Left ventricle myocardium inferior (tissue), 1 donor: ENCODE measurements at regions not wholly inside any gene's neighbourhood (a gene's known extent, or its start where the extent isn't known, plus 50 kb on each side); places are given as distances from the start of the nearest gene placed in this dataset.

Experiments
- DNase-seq: peaks from one replicate; pipeline ENCODE4 v3.0.0-alpha.2; 2020
- H3K27ac ChIP-seq: fragments of 200-600 bp; replicated peaks from 2 replicates; pipeline ENCODE4 v1.8.0; 2021
- H3K27me3 ChIP-seq: fragments of 200-600 bp; 2 replicates; pipeline ENCODE4 v1.8.0; 2021; ENCODE audit warnings: low read depth
- H3K36me3 ChIP-seq: fragments of 200-600 bp; 2 replicates; pipeline ENCODE4 v1.8.0; 2021
- H3K4me1 ChIP-seq: fragments of 200-600 bp; 2 replicates; pipeline ENCODE4 v1.8.0; 2021
- H3K4me3 ChIP-seq: fragments of 200-600 bp; 2 replicates; pipeline ENCODE4 v1.8.0; 2021; ENCODE audit warnings: mild to moderate bottlenecking, moderate library complexity
- H3K9me3 ChIP-seq: fragments of 200-600 bp; replicated peaks from 2 replicates; pipeline ENCODE4 v1.8.0; 2021
- CTCF ChIP-seq: fragments of 200-600 bp; IDR thresholded peaks from 2 replicates; pipeline ENCODE4 v1.8.0; 2021; ENCODE audit warnings: antibody characterized with exemption, mild to moderate bottlenecking, borderline replicate concordance
- intact Hi-C: fragments of 100-400 bp; cut with micrococcal nuclease; formaldehyde crosslinking; loops from one replicate; pipeline ENCODE4 v1.11.0; 2022
- donor health status: DM: no; HTN: yes; CAD: no; lungs with severe emphysema.

GRCh38 chr4:14149176-14150053 lies 521.9 kb upstream of the BOD1L1 start:
- Histone ChIP-seq H3K4me3 (no peak overlapping the region), H3K4me1 (no peaks in the 10 kb centered on the region), H3K36me3 (no peaks in the 10 kb centered on the region), H3K9me3 (no peaks in the 10 kb centered on the region), H3K27ac (no peak overlapping the region), H3K27me3 (no peaks in the 10 kb centered on the region)
- TF ChIP-seq CTCF = no peak
- no peak for DNase-seq
- intact Hi-C loops = no loop called here

GRCh38 chr4:14151101-14151500 lies 523.6 kb upstream of the BOD1L1 start:
- Histone ChIP-seq H3K27me3 (no peaks in the 10 kb centered on the region), H3K4me1 (peaks cover 13% of the 10 kb centered on the region), H3K4me3 (no peak overlapping the region), H3K27ac (no peak overlapping the region), H3K9me3 (no peaks in the 10 kb centered on the region), H3K36me3 (no peaks in the 10 kb centered on the region)
- intact Hi-C loops = no loop called here
- TF ChIP-seq CTCF = no peak
- DNase-seq = no peak

- no peak for TF ChIP-seq CTCF
- no peak overlapping the region for H3K4me3 ChIP-seq
- H3K4me1 ChIP-seq = peaks cover 13% of the 10 kb centered on the region
- intact Hi-C loops = no loop called here
- H3K27me3 ChIP-seq = no peaks in the 10 kb centered on the region
- no peaks in the 10 kb centered on the region for H3K9me3 ChIP-seq
- no peak overlapping the region for H3K27ac ChIP-seq
- H3K36me3 ChIP-seq = no peaks in the 10 kb centered on the region
- DNase-seq = no peak
Observed at GRCh38 chr4:14152834-14153519, 525.5 kb upstream of the BOD1L1 start.

GRCh38 chr4:14155803-14156202 lies 528.3 kb upstream of the BOD1L1 start:
- intact Hi-C loops = no loop called here
- peaks cover 13% of the 10 kb centered on the region for H3K4me1 ChIP-seq
- H3K36me3 ChIP-seq = no peaks in the 10 kb centered on the region
- H3K4me3 ChIP-seq = no peak overlapping the region
- TF ChIP-seq CTCF = no peak
- no peak overlapping the region for H3K27ac ChIP-seq
- no peaks in the 10 kb centered on the region for H3K27me3 ChIP-seq
- DNase-seq = no peak
- H3K9me3 ChIP-seq = no peaks in the 10 kb centered on the region

- TF ChIP-seq CTCF = no peak
- Histone ChIP-seq H3K27ac (no peak overlapping the region), H3K36me3 (no peaks in the 10 kb centered on the region), H3K4me3 (no peak overlapping the region), H3K27me3 (no peaks in the 10 kb centered on the region), H3K9me3 (no peaks in the 10 kb centered on the region), H3K4me1 (peaks cover 13% of the 10 kb centered on the region)
- intact Hi-C loops = no loop called here
- DNase-seq = no peak
Observed at GRCh38 chr4:14157262-14157661, 529.7 kb upstream of the BOD1L1 start.
